Osteocyte (in vitro differentiated cells): ENCODE measurements at regions not wholly inside any gene's neighbourhood (a gene's known extent, or its start where the extent isn't known, plus 50 kb on each side); places are given as distances from the start of the nearest gene placed in this dataset.

ENCODE experiments used
- DNase-seq: peaks from one replicate; pipeline ENCODE4 v3.0.0; 2021; ENCODE audit warnings: mixed read lengths; ENCODE audit not compliant: unreplicated experiment; ENCODE audit errors: extremely low spot score
- H3K27ac Mint-ChIP-seq: one replicate; pipeline ENCODE4 v1.8.0; 2021; ENCODE audit warnings: mild to moderate bottlenecking, mixed read lengths; ENCODE audit not compliant: unreplicated experiment
- H3K27me3 Mint-ChIP-seq: one replicate; pipeline ENCODE4 v1.8.0; 2021; ENCODE audit warnings: mixed read lengths; ENCODE audit not compliant: unreplicated experiment
- H3K36me3 Mint-ChIP-seq: one replicate; pipeline ENCODE4 v1.8.0; 2021; ENCODE audit warnings: mixed read lengths; ENCODE audit not compliant: unreplicated experiment
- H3K4me1 Mint-ChIP-seq: one replicate; pipeline ENCODE4 v1.8.0; 2021; ENCODE audit warnings: mixed read lengths; ENCODE audit not compliant: unreplicated experiment
- H3K4me3 Mint-ChIP-seq: one replicate; pipeline ENCODE4 v1.8.0; 2021; ENCODE audit warnings: mild to moderate bottlenecking, moderate library complexity, mixed read lengths; ENCODE audit not compliant: unreplicated experiment
- H3K9me3 Mint-ChIP-seq: one replicate; pipeline ENCODE4 v1.8.0; 2021; ENCODE audit warnings: mixed read lengths; ENCODE audit not compliant: unreplicated experiment
- CTCF ChIP-seq: fragments of 200-600 bp; sonication (generic); IDR thresholded peaks from 2 replicates; pipeline ENCODE4 v1.5.0; 2021; ENCODE audit warnings: antibody characterized with exemption, mild to moderate bottlenecking, moderate library complexity

GRCh38 chr21:18477043-18477442 is 73.5 kb upstream of the TMPRSS15 start:
- TF ChIP-seq CTCF: no peak
- Mint-ChIP-seq H3K36me3 (peaks cover 1% of the 10 kb centered on the region), H3K27me3 (no peaks in the 10 kb centered on the region), H3K9me3 (no peaks in the 10 kb centered on the region), H3K27ac (no peak overlapping the region), H3K4me3 (no peak overlapping the region), H3K4me1 (peaks cover 11% of the 10 kb centered on the region)
- no peak for DNase-seq

GRCh38 chr21:18478513-18478912 is 74.9 kb upstream of the TMPRSS15 start:
- Mint-ChIP-seq H3K27ac (no peak overlapping the region), H3K36me3 (peaks cover 1% of the 10 kb centered on the region)

GRCh38 chr21:18488252-18488651 is 84.7 kb upstream of the TMPRSS15 start:
- no peak overlapping the region for H3K4me3 Mint-ChIP-seq
- no peak for TF ChIP-seq CTCF
- DNase-seq: no peak
- H3K27me3 Mint-ChIP-seq: no peaks in the 10 kb centered on the region
- no peaks in the 10 kb centered on the region for H3K36me3 Mint-ChIP-seq
- peaks cover 4% of the 10 kb centered on the region for H3K9me3 Mint-ChIP-seq
- H3K27ac Mint-ChIP-seq: no peak overlapping the region
- H3K4me1 Mint-ChIP-seq: peaks cover 35% of the 10 kb centered on the region

More at GRCh38 chr21:18478513-18478912, 74.9 kb upstream of the TMPRSS15 start:
- no peak for DNase-seq
- TF ChIP-seq CTCF: no peak
- Mint-ChIP-seq H3K4me1 (peaks cover 16% of the 10 kb centered on the region), H3K27me3 (no peaks in the 10 kb centered on the region), H3K4me3 (no peak overlapping the region), H3K9me3 (no peaks in the 10 kb centered on the region)

GRCh38 chr21:18493422-18493821 is 89.8 kb upstream of the TMPRSS15 start:
- H3K27ac Mint-ChIP-seq: peak overlapping the region; percentile 42
- no peaks in the 10 kb centered on the region for H3K36me3 Mint-ChIP-seq
- H3K4me1 Mint-ChIP-seq: peaks cover 13% of the 10 kb centered on the region
- no peaks in the 10 kb centered on the region for H3K27me3 Mint-ChIP-seq
- DNase-seq: no peak
- peak overlapping the region; percentile 19 for H3K4me3 Mint-ChIP-seq
- TF ChIP-seq CTCF: no peak
- peaks cover 4% of the 10 kb centered on the region for H3K9me3 Mint-ChIP-seq

- peaks cover 1% of the 10 kb centered on the region for H3K9me3 Mint-ChIP-seq
- H3K4me3 Mint-ChIP-seq: no peak overlapping the region
- peaks cover 13% of the 10 kb centered on the region for H3K4me1 Mint-ChIP-seq
- no peaks in the 10 kb centered on the region for H3K27me3 Mint-ChIP-seq
- no peak for DNase-seq
- H3K36me3 Mint-ChIP-seq: no peaks in the 10 kb centered on the region
- H3K27ac Mint-ChIP-seq: no peak overlapping the region
- no peak for TF ChIP-seq CTCF
Measured at GRCh38 chr21:18495523-18495922, 91.9 kb upstream of the TMPRSS15 start.
